ENCODE measurements at regions not wholly inside any gene's neighbourhood (a gene's known extent, or its start where the extent isn't known, plus 50 kb on each side); places are given as distances from the start of the nearest gene placed in this dataset.

- no peaks in the 10 kb centered on the region for H3K9me3 ChIP-seq (ENCODE audit: low read length)
- H3F3A ChIP-seq (ENCODE audit: insufficient read depth, low read length, poor library complexity, severe bottlenecking) = peaks cover 6% of the 10 kb centered on the region
- H3K4me3 ChIP-seq (ENCODE audit: low read length) = no peak overlapping the region
- H2AFZ ChIP-seq (ENCODE audit: low read depth, low read length) = no peak overlapping the region
- no peaks in the 10 kb centered on the region for H3K27me3 ChIP-seq (ENCODE audit: insufficient read depth, low read depth, low read length)
- H3K27ac ChIP-seq (ENCODE audit: low read length) = no peak overlapping the region
- H3K36me3 ChIP-seq (ENCODE audit: insufficient read depth, low read length) = no peaks in the 10 kb centered on the region
- no peak overlapping the region for H3K9ac ChIP-seq (ENCODE audit: low read length)
- H3K79me2 ChIP-seq (replicated peaks; ENCODE audit: insufficient read depth, low read length) = no peaks in the 10 kb centered on the region
- H4K20me1 ChIP-seq (ENCODE audit: insufficient read depth) = no peaks in the 10 kb centered on the region
- no peak overlapping the region for H3K4me2 ChIP-seq (ENCODE audit: low read length)
- no peaks in the 10 kb centered on the region for H3K9me2 ChIP-seq (ENCODE audit: insufficient read depth, low read length)
- TF ChIP-seq POLR2AphosphoS5 (IDR thresholded peaks at IDR 0.05) (no peak), EZH2 (IDR thresholded peaks at IDR 0.05; ENCODE audit: borderline replicate concordance, insufficient read depth, low read length, poor library complexity, severe bottlenecking) (no peak), CTCF (IDR thresholded peaks at IDR 0.05; ENCODE audit: poor library complexity, severe bottlenecking) (no peak), REST (IDR thresholded peaks at IDR 0.05; ENCODE audit: borderline replicate concordance) (no peak), SMC3 (conservative IDR thresholded peaks at IDR 0.05; ENCODE audit: poor library complexity) (no peak), RAD21 (conservative IDR thresholded peaks at IDR 0.05) (no peak), MXI1 (conservative IDR thresholded peaks at IDR 0.05; ENCODE audit: poor library complexity, severe bottlenecking) (no peak), EP300 (conservative IDR thresholded peaks at IDR 0.05; ENCODE audit: poor library complexity, severe bottlenecking) (no peak), TAF1 (IDR thresholded peaks at IDR 0.05; ENCODE audit: low read depth) (no peak)
Observed at GRCh38 chr1:78831731-78832360, 174.7 kb downstream of the ADGRL4 start.

- Histone ChIP-seq H3K36me3 (ENCODE audit: insufficient read depth, low read length) (no peaks in the 10 kb centered on the region), H3K9ac (ENCODE audit: low read length) (no peak overlapping the region), H4K20me1 (ENCODE audit: insufficient read depth) (no peaks in the 10 kb centered on the region), H3K4me3 (ENCODE audit: low read length) (no peak overlapping the region), H3K27me3 (ENCODE audit: insufficient read depth, low read depth, low read length) (no peaks in the 10 kb centered on the region), H3K4me2 (ENCODE audit: low read length) (no peak overlapping the region), H2AFZ (ENCODE audit: low read depth, low read length) (no peak overlapping the region), H3K9me2 (ENCODE audit: insufficient read depth, low read length) (no peaks in the 10 kb centered on the region), H3F3A (ENCODE audit: insufficient read depth, low read length, poor library complexity, severe bottlenecking) (peaks cover 6% of the 10 kb centered on the region), H3K27ac (ENCODE audit: low read length) (no peak overlapping the region), H3K9me3 (ENCODE audit: low read length) (no peaks in the 10 kb centered on the region), H3K79me2 (replicated peaks; ENCODE audit: insufficient read depth, low read length) (no peaks in the 10 kb centered on the region)
- TF ChIP-seq TAF1 (IDR thresholded peaks at IDR 0.05; ENCODE audit: low read depth) (no peak), MXI1 (conservative IDR thresholded peaks at IDR 0.05; ENCODE audit: poor library complexity, severe bottlenecking) (no peak), POLR2AphosphoS5 (IDR thresholded peaks at IDR 0.05) (no peak), EP300 (conservative IDR thresholded peaks at IDR 0.05; ENCODE audit: poor library complexity, severe bottlenecking) (no peak), RAD21 (conservative IDR thresholded peaks at IDR 0.05) (no peak), CTCF (IDR thresholded peaks at IDR 0.05; ENCODE audit: poor library complexity, severe bottlenecking) (no peak), SMC3 (conservative IDR thresholded peaks at IDR 0.05; ENCODE audit: poor library complexity) (no peak), EZH2 (IDR thresholded peaks at IDR 0.05; ENCODE audit: borderline replicate concordance, insufficient read depth, low read length, poor library complexity, severe bottlenecking) (no peak), REST (IDR thresholded peaks at IDR 0.05; ENCODE audit: borderline replicate concordance) (no peak)
Observed at GRCh38 chr1:78833491-78833890, 173.0 kb downstream of the ADGRL4 start.
